ENCODE measurements at regions not wholly inside any gene's neighbourhood (a gene's known extent, or its start where the extent isn't known, plus 50 kb on each side); places are given as distances from the start of the nearest gene placed in this dataset.

- DNase-seq = no peak
Observed at GRCh38 chr21:38923429-38923828, 117.7 kb downstream of the ETS2 start.

DNA sequence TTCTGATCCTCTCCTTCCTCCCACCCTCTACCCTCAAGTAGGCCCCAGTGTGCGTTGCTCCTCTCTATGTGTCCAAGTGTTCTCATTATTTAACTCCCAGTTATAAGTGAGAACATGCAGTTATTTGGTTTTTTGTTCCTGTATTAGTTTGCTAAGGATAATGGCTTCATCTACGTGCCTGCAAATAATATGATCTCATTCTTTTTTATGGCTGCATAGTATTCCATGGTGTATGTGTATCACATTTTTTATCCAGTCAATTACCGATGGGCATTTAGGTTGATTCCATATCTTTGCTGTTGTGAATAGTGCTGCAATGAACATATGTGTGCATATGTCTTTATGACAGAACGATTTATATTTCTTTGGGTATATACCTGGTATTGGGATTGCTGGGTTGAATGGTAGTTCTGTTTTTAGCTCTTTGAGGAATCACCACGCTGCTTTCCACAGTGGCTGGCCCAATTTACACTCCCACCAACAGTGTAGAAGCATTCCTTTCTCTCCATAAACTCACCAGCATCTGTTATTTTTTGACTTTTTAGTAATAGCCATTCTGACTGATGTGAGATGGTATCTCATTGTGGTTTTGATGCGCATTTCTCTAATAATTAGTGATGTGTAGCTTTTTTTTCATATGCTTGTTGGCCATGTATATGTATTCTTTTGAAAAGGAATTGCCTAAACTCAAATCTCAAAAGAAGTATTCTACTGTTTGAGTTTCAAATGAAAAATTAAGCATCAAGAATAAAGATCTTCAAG is 116.9 kb downstream of the ETS2 start:
- DNase-seq = no peak

DNA sequence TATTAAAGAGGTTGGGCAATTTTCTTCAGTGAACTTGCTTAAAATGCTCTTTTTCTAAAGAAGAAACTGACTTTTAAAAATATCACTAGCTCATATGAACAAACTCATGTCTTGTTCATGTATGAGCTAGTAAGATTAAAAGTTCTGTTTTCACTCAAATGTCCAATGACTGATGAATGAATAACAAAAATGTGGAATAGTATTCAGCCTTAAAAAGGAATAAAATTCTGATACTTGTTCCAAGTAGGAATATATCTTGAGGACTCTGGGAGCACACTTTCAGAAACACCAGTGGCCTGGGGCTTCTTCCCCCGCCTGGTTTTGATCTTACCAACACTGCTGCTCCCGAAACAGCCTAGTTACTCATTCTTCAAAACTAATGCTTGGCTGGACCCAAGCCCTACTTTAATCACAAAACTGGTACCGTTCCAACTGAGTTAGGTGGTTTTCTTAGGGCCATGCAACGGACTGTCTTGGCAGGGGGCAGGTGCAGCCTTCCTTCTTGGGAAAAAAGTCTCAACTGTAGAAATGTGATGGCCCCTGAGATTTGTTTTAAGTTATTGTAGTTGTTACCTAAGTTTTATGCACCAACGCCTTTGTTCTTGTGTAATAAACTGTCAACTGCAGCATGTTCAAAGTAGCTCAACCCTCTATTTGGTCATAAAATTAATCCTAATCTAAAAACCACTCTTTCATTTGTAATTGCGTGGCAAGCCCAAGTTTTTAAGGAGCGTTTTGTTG is 116.0 kb downstream of the ETS2 start:
- no peak for DNase-seq

DNA sequence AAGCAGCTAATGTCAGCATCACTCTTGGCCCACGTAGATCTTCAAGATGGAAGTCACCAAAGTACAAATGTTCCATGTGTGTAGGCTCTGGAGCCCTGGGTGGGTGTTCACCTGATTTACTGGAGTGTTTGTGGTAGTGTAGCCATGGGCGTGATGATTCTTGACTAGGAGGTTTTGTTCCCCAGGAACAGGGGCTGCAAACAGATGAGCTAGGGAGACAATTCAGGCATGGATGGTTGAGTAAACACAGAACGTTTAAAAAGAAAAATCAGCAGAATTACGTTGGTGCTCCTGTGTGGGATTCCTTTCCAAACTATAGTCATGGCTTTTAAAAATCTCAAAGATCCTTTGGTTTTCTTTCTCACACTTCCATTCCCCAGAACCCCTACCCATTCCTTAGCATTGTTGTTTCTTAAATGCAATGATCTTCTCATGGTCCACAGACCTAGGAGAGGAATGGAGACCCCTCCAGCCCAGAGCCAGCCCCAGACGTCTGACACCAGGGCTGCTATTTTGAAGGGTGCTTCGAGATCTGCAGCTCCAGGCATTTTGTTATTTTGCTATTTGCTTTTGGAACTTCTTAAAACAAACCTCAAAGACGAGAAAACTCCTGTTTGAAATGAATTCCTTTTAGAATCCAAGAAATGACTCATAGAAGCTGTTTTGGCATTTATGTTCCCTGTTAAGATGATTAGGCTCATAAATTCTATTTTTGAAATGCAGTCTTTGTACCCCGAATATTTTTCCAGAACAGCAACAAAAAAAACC is 115.1 kb downstream of the ETS2 start:
- no peak for DNase-seq

DNA sequence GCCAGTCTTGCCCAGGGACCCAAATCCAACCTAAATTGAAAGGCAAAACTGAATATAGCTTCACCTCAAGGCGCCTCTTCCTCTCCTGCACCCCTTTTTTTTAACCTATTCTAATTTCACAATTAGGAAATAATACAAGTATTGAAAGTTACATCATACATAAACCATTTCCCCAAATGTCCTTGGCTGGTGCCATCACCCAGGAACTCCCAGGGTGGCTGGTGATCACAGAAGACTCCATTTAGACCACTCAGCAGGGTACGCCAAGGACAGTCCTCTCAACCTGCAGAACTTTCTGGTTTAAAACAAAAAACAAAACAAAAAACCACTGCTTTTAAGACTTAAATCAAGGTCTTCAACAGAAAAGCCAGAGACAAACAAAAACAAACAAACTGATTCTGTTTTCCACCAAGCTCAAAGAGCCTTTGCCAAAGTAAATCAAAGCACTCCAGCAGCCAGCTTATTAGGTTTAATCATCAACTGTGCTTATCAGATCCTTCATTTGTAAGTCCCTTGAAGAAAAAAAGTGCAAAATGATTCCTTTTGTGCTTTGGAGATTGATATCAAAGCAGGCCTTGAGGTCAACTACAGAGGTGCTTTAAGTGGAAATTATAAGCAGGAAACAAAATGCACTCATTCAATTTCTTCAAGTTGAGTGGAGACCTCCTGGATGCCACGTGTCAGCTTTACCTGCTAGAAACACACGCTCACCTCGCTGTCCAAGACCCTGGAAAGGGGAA is 113.0 kb downstream of the ETS2 start:
- DNase-seq = no peak

GRCh38 chr21:38917043-38917774 is 111.5 kb downstream of the ETS2 start:
- peak; percentile 59 for DNase-seq

- DNase-seq = no peak
Observed at GRCh38 chr21:38916214-38916964, 110.7 kb downstream of the ETS2 start.

- DNase-seq = no peak
Observed at GRCh38 chr21:38915546-38915945, 109.8 kb downstream of the ETS2 start.

- peak; percentile 50 for DNase-seq
Observed at GRCh38 chr21:38914528-38915293, 109.0 kb downstream of the ETS2 start.

GRCh38 chr21:38913893-38914527 is 108.3 kb downstream of the ETS2 start:
- no peak for DNase-seq

- DNase-seq = peak; percentile 59
Observed at GRCh38 chr21:38913120-38913892, 107.6 kb downstream of the ETS2 start.

- no peak for DNase-seq
Observed at GRCh38 chr21:38912789-38913119, 107.0 kb downstream of the ETS2 start.

GRCh38 chr21:38912102-38912629 is 106.4 kb downstream of the ETS2 start:
- DNase-seq = no peak

- DNase-seq = no peak
Observed at GRCh38 chr21:38911484-38912101, 105.9 kb downstream of the ETS2 start.

- no peak for DNase-seq
Observed at GRCh38 chr21:38910390-38911067, 104.8 kb downstream of the ETS2 start.

GRCh38 chr21:38909929-38910328 is 104.2 kb downstream of the ETS2 start:
- DNase-seq = no peak

DNA sequence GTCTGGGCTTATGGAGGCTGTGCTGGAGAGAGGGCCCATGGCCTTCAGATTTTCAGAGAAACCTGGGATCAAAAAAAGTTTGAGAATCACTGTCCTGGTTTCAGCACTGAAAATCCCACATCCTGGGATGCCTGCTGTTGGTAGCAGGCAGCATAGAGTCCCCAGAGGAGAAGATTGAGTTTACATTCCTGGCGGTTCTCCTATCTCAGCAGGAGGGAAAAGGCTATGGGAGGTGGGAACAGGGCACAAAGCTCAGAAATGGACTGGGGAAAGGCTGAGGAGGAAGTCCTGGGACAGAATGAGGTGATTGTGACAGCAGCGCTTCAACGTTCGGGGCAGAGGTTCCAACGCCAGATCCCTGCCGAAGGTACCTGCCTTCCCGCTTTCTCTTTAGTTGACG is 103.4 kb downstream of the ETS2 start:
- DNase-seq = no peak

DNA sequence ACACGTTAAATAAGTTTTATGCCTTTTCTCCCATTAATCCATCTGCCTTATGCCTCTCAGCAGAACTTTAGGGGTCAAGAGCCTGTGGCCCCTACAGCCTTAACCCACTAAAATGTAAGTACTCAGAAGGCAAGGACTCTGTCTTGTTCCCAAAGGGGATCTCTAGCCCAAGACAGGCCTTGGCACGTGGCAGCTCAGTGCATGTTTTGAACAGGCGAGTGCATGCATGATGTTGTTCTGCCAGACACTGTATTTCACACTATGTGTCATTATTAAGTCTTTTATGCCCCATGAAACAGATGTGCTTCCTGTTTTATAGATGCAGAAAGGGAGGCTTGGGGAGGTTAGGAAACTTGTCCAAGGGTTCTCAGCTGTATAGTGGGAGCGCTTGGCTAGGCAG is 102.8 kb downstream of the ETS2 start:
- no peak for DNase-seq

Data from DMS79 treated with DMSO at 0.1 percent for 48 hours (cell line).